Ishikawa (cell line): ENCODE measurements at regions not wholly inside any gene's neighbourhood (a gene's known extent, or its start where the extent isn't known, plus 50 kb on each side); places are given as distances from the start of the nearest gene placed in this dataset.

ENCODE experiments used
- CEBPB ChIP-seq: IDR thresholded peaks from 2 replicates; pipeline ENCODE4 v1.6.1; 2012
- CREB1 ChIP-seq: IDR thresholded peaks from 2 replicates; pipeline ENCODE4 v1.6.1; 2012; ENCODE audit warnings: low read depth
- EGR1 ChIP-seq: IDR thresholded peaks from 2 replicates; pipeline ENCODE4 v1.6.1; 2012
- EP300 ChIP-seq: IDR thresholded peaks from 2 replicates; pipeline ENCODE4 v1.6.1; 2012; ENCODE audit warnings: borderline replicate concordance
- FOXM1 ChIP-seq: IDR thresholded peaks from 2 replicates; pipeline ENCODE4 v1.6.1; 2012; ENCODE audit warnings: low read depth, borderline replicate concordance
- MAX ChIP-seq: IDR thresholded peaks from 2 replicates; pipeline ENCODE4 v1.6.1; 2012
- NFIC ChIP-seq: IDR thresholded peaks from 2 replicates; pipeline ENCODE4 v1.6.1; 2012
- RAD21 ChIP-seq: IDR thresholded peaks from 2 replicates; pipeline ENCODE4 v1.6.1; 2012; ENCODE audit warnings: low read depth
- TAF1 ChIP-seq: IDR thresholded peaks from 2 replicates; pipeline ENCODE4 v1.6.1; 2012; ENCODE audit warnings: low read depth, mild to moderate bottlenecking
- TCF12 ChIP-seq: IDR thresholded peaks from 2 replicates; pipeline ENCODE4 v1.6.1; 2012; ENCODE audit warnings: low read depth
- TEAD4 ChIP-seq: IDR thresholded peaks from 2 replicates; pipeline ENCODE4 v1.6.1; 2012
- USF1 ChIP-seq: IDR thresholded peaks from 2 replicates; pipeline ENCODE4 v1.6.1; 2012
- YY1 ChIP-seq: IDR thresholded peaks from 2 replicates; pipeline ENCODE4 v1.6.1; 2012; ENCODE audit warnings: low read depth
- ZBTB7A ChIP-seq: IDR thresholded peaks from 2 replicates; pipeline ENCODE4 v1.6.1; 2012; ENCODE audit warnings: low read depth
- TF ChIP-seq, protein P1 (sequence below): IDR thresholded peaks from 2 replicates; pipeline ENCODE4 v1.6.1; 2012; ENCODE audit warnings: low read depth, mild to moderate bottlenecking

- no peak for TF ChIP-seq CEBPB
- no peak for TF ChIP-seq NFIC
- TF ChIP-seq ZBTB7A = no peak
These were observed 1077.9 kb upstream of the C9orf72 start for GRCh38 chr9:28651050-28651722.

DNA sequence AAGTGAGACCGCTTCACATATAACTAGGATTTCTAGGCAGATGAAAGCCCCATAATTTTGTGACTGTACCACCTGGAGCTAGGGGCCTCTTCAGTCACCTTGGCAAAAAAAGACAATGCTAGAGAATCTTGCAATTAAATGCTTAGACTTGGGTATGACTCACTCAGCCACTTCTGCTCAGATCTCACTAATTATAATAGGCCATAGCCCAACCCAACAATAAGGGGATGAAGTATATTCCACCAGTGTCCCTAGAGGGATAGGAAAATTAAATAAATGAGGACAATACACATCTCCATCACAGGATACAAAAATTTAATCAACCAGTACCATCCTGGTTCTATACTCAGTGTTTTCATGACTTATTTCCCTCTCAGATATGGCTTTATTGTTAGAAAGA lies 1079.9 kb upstream of the C9orf72 start:
- TF ChIP-seq MAX = no peak
- TF ChIP-seq TEAD4 = no peak
- TF ChIP-seq RAD21 = no peak
- TF ChIP-seq USF1 = no peak
- no peak for TF ChIP-seq CREB1
- TF ChIP-seq EGR1 = no peak
- TF ChIP-seq FOXM1 = no peak
- TF ChIP-seq EP300 = no peak
- no peak for TF ChIP-seq ZBTB7A
- no peak for TF ChIP-seq TAF1

DNA sequence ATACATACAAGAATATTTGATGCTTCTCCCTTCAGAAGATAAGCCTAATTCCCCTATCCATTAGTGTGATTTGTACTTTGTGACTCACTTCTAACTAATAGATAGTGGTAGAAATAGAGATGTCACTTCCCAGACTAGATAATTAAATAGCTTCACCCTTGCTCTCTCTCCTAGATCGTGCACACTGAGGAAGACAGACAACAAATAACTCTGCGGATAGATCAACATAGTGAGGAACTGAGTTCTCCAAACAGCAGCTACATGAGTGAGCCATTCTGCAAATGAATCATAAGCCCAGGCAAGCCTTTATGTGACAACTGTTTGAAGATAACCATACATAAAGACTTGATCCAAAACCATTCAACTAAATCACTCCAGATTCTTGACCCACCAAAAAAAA lies 1083.4 kb upstream of the C9orf72 start:
- TF ChIP-seq NFIC = no peak
- TF ChIP-seq ZBTB7A = no peak
- no peak for TF ChIP-seq EGR1
- TF ChIP-seq, protein P1, sequence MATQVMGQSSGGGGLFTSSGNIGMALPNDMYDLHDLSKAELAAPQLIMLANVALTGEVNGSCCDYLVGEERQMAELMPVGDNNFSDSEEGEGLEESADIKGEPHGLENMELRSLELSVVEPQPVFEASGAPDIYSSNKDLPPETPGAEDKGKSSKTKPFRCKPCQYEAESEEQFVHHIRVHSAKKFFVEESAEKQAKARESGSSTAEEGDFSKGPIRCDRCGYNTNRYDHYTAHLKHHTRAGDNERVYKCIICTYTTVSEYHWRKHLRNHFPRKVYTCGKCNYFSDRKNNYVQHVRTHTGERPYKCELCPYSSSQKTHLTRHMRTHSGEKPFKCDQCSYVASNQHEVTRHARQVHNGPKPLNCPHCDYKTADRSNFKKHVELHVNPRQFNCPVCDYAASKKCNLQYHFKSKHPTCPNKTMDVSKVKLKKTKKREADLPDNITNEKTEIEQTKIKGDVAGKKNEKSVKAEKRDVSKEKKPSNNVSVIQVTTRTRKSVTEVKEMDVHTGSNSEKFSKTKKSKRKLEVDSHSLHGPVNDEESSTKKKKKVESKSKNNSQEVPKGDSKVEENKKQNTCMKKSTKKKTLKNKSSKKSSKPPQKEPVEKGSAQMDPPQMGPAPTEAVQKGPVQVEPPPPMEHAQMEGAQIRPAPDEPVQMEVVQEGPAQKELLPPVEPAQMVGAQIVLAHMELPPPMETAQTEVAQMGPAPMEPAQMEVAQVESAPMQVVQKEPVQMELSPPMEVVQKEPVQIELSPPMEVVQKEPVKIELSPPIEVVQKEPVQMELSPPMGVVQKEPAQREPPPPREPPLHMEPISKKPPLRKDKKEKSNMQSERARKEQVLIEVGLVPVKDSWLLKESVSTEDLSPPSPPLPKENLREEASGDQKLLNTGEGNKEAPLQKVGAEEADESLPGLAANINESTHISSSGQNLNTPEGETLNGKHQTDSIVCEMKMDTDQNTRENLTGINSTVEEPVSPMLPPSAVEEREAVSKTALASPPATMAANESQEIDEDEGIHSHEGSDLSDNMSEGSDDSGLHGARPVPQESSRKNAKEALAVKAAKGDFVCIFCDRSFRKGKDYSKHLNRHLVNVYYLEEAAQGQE = no peak
- TF ChIP-seq TEAD4 = no peak
- TF ChIP-seq CREB1 = no peak

DNA sequence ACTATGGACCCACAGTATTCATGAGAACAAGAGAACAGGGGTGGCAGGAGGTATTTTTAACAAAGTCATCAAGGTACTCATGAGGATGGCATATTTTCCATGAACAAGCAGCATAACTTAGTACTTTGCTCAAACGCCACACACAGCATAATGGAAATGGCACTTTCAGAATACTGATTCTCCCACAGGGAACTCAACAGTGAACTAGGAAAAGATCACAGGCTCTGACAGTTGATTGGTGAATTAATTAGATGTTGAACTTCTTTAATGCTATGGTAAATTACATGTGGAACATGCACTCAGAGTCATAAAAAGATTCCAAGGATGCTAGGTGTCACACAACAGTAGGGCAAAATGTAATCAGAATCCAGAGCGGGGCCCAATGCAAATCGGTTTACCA lies 1088.6 kb upstream of the C9orf72 start:
- TF ChIP-seq, protein P1 = no peak
- TF ChIP-seq CREB1 (no peak), USF1 (no peak), ZBTB7A (no peak), NFIC (no peak), TAF1 (no peak), CEBPB (no peak), MAX (no peak), FOXM1 (no peak), TEAD4 (no peak), YY1 (no peak), EGR1 (no peak), EP300 (no peak), RAD21 (no peak), TCF12 (no peak)

- no peak for TF ChIP-seq CEBPB
- no peak for TF ChIP-seq ZBTB7A
- no peak for TF ChIP-seq RAD21
- TF ChIP-seq TAF1 = no peak
- no peak for TF ChIP-seq YY1
- TF ChIP-seq USF1 = no peak
- no peak for TF ChIP-seq TEAD4
- no peak for TF ChIP-seq FOXM1
- no peak for TF ChIP-seq MAX
- TF ChIP-seq EP300 = no peak
- TF ChIP-seq CREB1 = no peak
- TF ChIP-seq NFIC = no peak
- TF ChIP-seq TCF12 = no peak
- TF ChIP-seq, protein P1 = no peak
- no peak for TF ChIP-seq EGR1
These were observed 1089.4 kb upstream of the C9orf72 start for GRCh38 chr9:28662675-28663074.
